Neuronal stem cell (in vitro differentiated cells): ENCODE measurements at regions not wholly inside any gene's neighbourhood (a gene's known extent, or its start where the extent isn't known, plus 50 kb on each side); places are given as distances from the start of the nearest gene placed in this dataset.

Experiments
- DNase-seq: peaks from one replicate; pipeline ENCODE4 v3.0.0-alpha.2; 2013; ENCODE audit warnings: low spot score
- H2AFZ ChIP-seq: one replicate; pipeline ENCODE4 v1.6.1; 2013; ENCODE audit warnings: mild to moderate bottlenecking, low read length, inconsistent platforms
- H2AK5ac ChIP-seq: 2 replicates; pipeline ENCODE4 v1.6.1; 2013; ENCODE audit warnings: low read depth, mild to moderate bottlenecking, inconsistent platforms, low read length, moderate library complexity, mixed read lengths
- H2BK120ac ChIP-seq: 2 replicates; pipeline ENCODE4 v1.6.1; 2013; ENCODE audit warnings: low read depth, mild to moderate bottlenecking, inconsistent platforms, low read length, moderate library complexity, mixed read lengths
- H2BK12ac ChIP-seq: one replicate; pipeline ENCODE4 v1.6.1; 2013; ENCODE audit warnings: low read length, inconsistent platforms
- H2BK15ac ChIP-seq: 2 replicates; pipeline ENCODE4 v1.6.1; 2013; ENCODE audit warnings: mild to moderate bottlenecking, low read length, inconsistent platforms, mixed read lengths
- H2BK5ac ChIP-seq: one replicate; pipeline ENCODE4 v1.6.1; 2013; ENCODE audit warnings: inconsistent platforms, mild to moderate bottlenecking, low read length, moderate library complexity
- H3K14ac ChIP-seq: one replicate; pipeline ENCODE4 v1.6.1; 2013; ENCODE audit warnings: low read length, inconsistent platforms
- H3K18ac ChIP-seq: 2 replicates; pipeline ENCODE4 v1.6.1; 2013; ENCODE audit warnings: low read length, inconsistent platforms
- H3K23ac ChIP-seq: 2 replicates; pipeline ENCODE4 v1.6.1; 2013; ENCODE audit warnings: low read depth, mild to moderate bottlenecking, mixed read lengths, low read length, inconsistent platforms; ENCODE audit not compliant: poor library complexity
- H3K27ac ChIP-seq: replicated peaks from 3 replicates; pipeline ENCODE4 v1.5.1; 2013; ENCODE audit warnings: low read length, inconsistent platforms
- H3K27me3 ChIP-seq, 3 experiments: 2 replicates each; pipeline ENCODE4 v1.6.1; 2013; ENCODE audit warnings: low read length in 3 of 3, mild to moderate bottlenecking in 2 of 3, inconsistent platforms in 1 of 3, low read depth in 1 of 3, mixed read lengths in 1 of 3, moderate library complexity in 1 of 3; ENCODE audit not compliant: control insufficient read depth in 3 of 3, insufficient read depth in 3 of 3
- H3K36me3 ChIP-seq, 2 donors: replicated peaks in 1 of 2; 2 replicates each; pipeline ENCODE4 v1.6.1; 2013; ENCODE audit warnings: low read length in 2 of 2; ENCODE audit not compliant: control insufficient read depth in 2 of 2, insufficient read depth in 2 of 2
- H3K4ac ChIP-seq: 2 replicates; pipeline ENCODE4 v1.6.1; 2013; ENCODE audit warnings: inconsistent platforms, mild to moderate bottlenecking, low read length, moderate library complexity
- H3K4me1 ChIP-seq, 2 donors: 1 replicate in 1 of 2; 2 replicates in 1 of 2; pipeline ENCODE4 v1.6.1; 2013; ENCODE audit warnings: low read length in 2 of 2, low read depth in 1 of 2; ENCODE audit not compliant: control insufficient read depth in 2 of 2, insufficient read depth in 1 of 2
- H3K4me2 ChIP-seq: one replicate; pipeline ENCODE4 v1.6.1; 2013; ENCODE audit warnings: mild to moderate bottlenecking, low read length, inconsistent platforms; ENCODE audit not compliant: insufficient read depth, poor library complexity, severe bottlenecking
- H3K4me3 ChIP-seq, 2 donors: 2 replicates each; pipeline ENCODE4 v1.5.1; 2013; ENCODE audit warnings: low read length in 2 of 2, mild to moderate bottlenecking in 2 of 2, inconsistent platforms in 1 of 2, moderate library complexity in 1 of 2
- H3K79me1 ChIP-seq: one replicate; pipeline ENCODE4 v1.6.1; 2013; ENCODE audit warnings: low read depth, mild to moderate bottlenecking, inconsistent platforms, low read length, moderate library complexity
- H3K9ac ChIP-seq: one replicate; pipeline ENCODE4 v1.6.1; 2013; ENCODE audit warnings: mild to moderate bottlenecking, low read depth, low read length, inconsistent platforms; ENCODE audit not compliant: poor library complexity
- H3K9me3 ChIP-seq, 2 donors: replicated peaks in 1 of 2; 2 replicates each; pipeline versions ENCODE3 to v1.6.1; 2013; ENCODE audit warnings: low read length in 2 of 2, mild to moderate bottlenecking in 2 of 2, inconsistent platforms in 1 of 2, low read depth in 1 of 2, mixed read lengths in 1 of 2, moderate library complexity in 1 of 2; ENCODE audit not compliant: control insufficient read depth in 2 of 2, insufficient read depth in 1 of 2
- H4K8ac ChIP-seq: one replicate; pipeline ENCODE4 v1.6.1; 2013; ENCODE audit warnings: low read depth, mild to moderate bottlenecking, inconsistent platforms, low read length, moderate library complexity
- H4K91ac ChIP-seq: one replicate; pipeline ENCODE4 v1.6.1; 2013; ENCODE audit warnings: low read length, low read depth, mild to moderate bottlenecking, inconsistent platforms; ENCODE audit not compliant: poor library complexity
- WGBS, 2 donors: extraction: QIAGEN DNeasy Blood & Tissue Kit; methylation state at CpG; one replicate each; pipeline ENCODE4 v1.1.7; 2013; ENCODE audit warnings: missing lambda C conversion rate in 2 of 2, mixed read lengths in 1 of 2; ENCODE audit not compliant: insufficient read length in 2 of 2, insufficient replicate concordance in 1 of 2; ENCODE audit errors: extremely low coverage in 2 of 2; 5-methylcytosine and 5-hydroxymethylcytosine counted together

GRCh38 chr4:31995943-31996901, 1276.1 kb downstream of the PCDH7 start:
- Histone ChIP-seq H3K23ac (no peak overlapping the region), H2BK12ac (no peak overlapping the region), H3K9ac (no peak overlapping the region), H4K8ac (no peak overlapping the region), H2BK5ac (no peak overlapping the region), H3K4me2 (no peak overlapping the region), H3K18ac (no peak overlapping the region), H3K14ac (no peak overlapping the region), H2AFZ (peak overlapping the region; percentile 49), H3K4me3 (peak overlapping the region in 1 of 2 donors; percentile 25), H3K9me3 (no peaks in the 10 kb centered on the region), H3K27me3 (no peaks in the 10 kb centered on the region), H3K4ac (no peak overlapping the region), H2AK5ac (no peak overlapping the region), H3K36me3 (no peaks in the 10 kb centered on the region), H3K4me1 (no peaks in the 10 kb centered on the region), H3K27ac (no peak overlapping the region), H3K79me1 (no peaks in the 10 kb centered on the region), H2BK15ac (no peak overlapping the region), H4K91ac (no peak overlapping the region), H2BK120ac (no peak overlapping the region)
- DNase-seq = no peak
- no CpG with 5 or more reads among the region's 55 CpGs for WGBS, 2 donors

- Histone ChIP-seq H2AFZ (no peak overlapping the region), H3K18ac (no peak overlapping the region), H3K79me1 (no peaks in the 10 kb centered on the region), H3K36me3 (no peaks in the 10 kb centered on the region), H3K14ac (no peak overlapping the region), H3K9ac (no peak overlapping the region), H3K4me1 (no peaks in the 10 kb centered on the region), H3K27me3 (no peaks in the 10 kb centered on the region), H4K91ac (no peak overlapping the region), H2BK120ac (no peak overlapping the region), H3K9me3 (no peaks in the 10 kb centered on the region), H2BK15ac (no peak overlapping the region), H3K4me3 (peak overlapping the region in 1 of 2 donors; percentile 34), H2BK12ac (no peak overlapping the region), H3K4ac (no peak overlapping the region), H3K23ac (no peak overlapping the region), H3K27ac (no peak overlapping the region), H4K8ac (no peak overlapping the region), H2AK5ac (no peak overlapping the region), H3K4me2 (no peak overlapping the region), H2BK5ac (no peak overlapping the region)
- DNase-seq = no peak
- no CpG with 5 or more reads among the region's 2 CpGs for WGBS, 2 donors
Measured at GRCh38 chr4:31998807-31999206, 1278.6 kb downstream of the PCDH7 start.

- H2AK5ac ChIP-seq = no peak overlapping the region
- H3K27me3 ChIP-seq = no peaks in the 10 kb centered on the region
- no peak overlapping the region for H3K27ac ChIP-seq
- no CpG with 5 or more reads among the region's 1 CpG for WGBS, 2 donors
- H3K14ac ChIP-seq = no peak overlapping the region
- no peaks in the 10 kb centered on the region for H3K4me1 ChIP-seq
- peak overlapping the region in 1 of 2 donors; percentile 20 for H3K4me3 ChIP-seq
- H3K18ac ChIP-seq = no peak overlapping the region
- H3K9ac ChIP-seq = no peak overlapping the region
- H3K4ac ChIP-seq = no peak overlapping the region
- no peak overlapping the region for H2AFZ ChIP-seq
- H2BK12ac ChIP-seq = no peak overlapping the region
- no peak overlapping the region for H2BK5ac ChIP-seq
- H3K79me1 ChIP-seq = no peaks in the 10 kb centered on the region
- DNase-seq = no peak
- no peak overlapping the region for H4K91ac ChIP-seq
- no peaks in the 10 kb centered on the region for H3K9me3 ChIP-seq
- no peak overlapping the region for H3K4me2 ChIP-seq
- H2BK120ac ChIP-seq = no peak overlapping the region
- no peaks in the 10 kb centered on the region for H3K36me3 ChIP-seq
- no peak overlapping the region for H2BK15ac ChIP-seq
- H4K8ac ChIP-seq = no peak overlapping the region
- H3K23ac ChIP-seq = no peak overlapping the region
Measured at GRCh38 chr4:31999848-32000247, 1279.7 kb downstream of the PCDH7 start.

- no peak overlapping the region for H3K27ac ChIP-seq
- H3K18ac ChIP-seq = no peak overlapping the region
- H3K14ac ChIP-seq = no peak overlapping the region
- no peak overlapping the region for H2BK12ac ChIP-seq
- H3K9me3 ChIP-seq = no peaks in the 10 kb centered on the region
- no peaks in the 10 kb centered on the region for H3K27me3 ChIP-seq
- H3K4me1 ChIP-seq = no peaks in the 10 kb centered on the region
- peak overlapping the region; percentile 75 for H2AFZ ChIP-seq
- no peak overlapping the region for H4K8ac ChIP-seq
- H4K91ac ChIP-seq = no peak overlapping the region
- no peak overlapping the region for H2BK120ac ChIP-seq
- no peak overlapping the region for H2AK5ac ChIP-seq
- no peak overlapping the region for H3K9ac ChIP-seq
- H3K79me1 ChIP-seq = no peaks in the 10 kb centered on the region
- H3K23ac ChIP-seq = no peak overlapping the region
- H3K36me3 ChIP-seq = no peaks in the 10 kb centered on the region
- no CpG with 5 or more reads among the region's 4 CpGs for WGBS, 2 donors
- H2BK5ac ChIP-seq = no peak overlapping the region
- H3K4ac ChIP-seq = no peak overlapping the region
- H2BK15ac ChIP-seq = no peak overlapping the region
- no peak overlapping the region for H3K4me2 ChIP-seq
- H3K4me3 ChIP-seq = no peak overlapping the region
- no peak for DNase-seq
Measured at GRCh38 chr4:32000846-32001488, 1280.8 kb downstream of the PCDH7 start.
